Aorta (tissue), 5 donors: ENCODE measurements at regions not wholly inside any gene's neighbourhood (a gene's known extent, or its start where the extent isn't known, plus 50 kb on each side); places are given as distances from the start of the nearest gene placed in this dataset.

Source experiments
- ATAC-seq: fragments of 200-7000 bp; cut with Tn5 transposase; one replicate; pipeline ENCODE4 v1.9.1; 2022; ENCODE audit warnings: moderate library complexity; ENCODE audit not compliant: low FRiP score
- DNase-seq, 2 donors: peaks; one replicate each; pipeline ENCODE4 v3.0.0-alpha.2; 2020
- H3K27ac ChIP-seq, 2 donors: one replicate each; pipeline ENCODE4 v1.5.1; 2013; ENCODE audit warnings: low read length in 2 of 2, mild to moderate bottlenecking in 2 of 2, moderate library complexity in 2 of 2, control low read depth in 1 of 2, inconsistent platforms in 1 of 2, low read depth in 1 of 2
- H3K27me3 ChIP-seq, 2 donors: one replicate each; pipeline ENCODE4 v1.6.1; 2013; ENCODE audit warnings: control low read depth in 1 of 2, low read length in 1 of 2, mild to moderate bottlenecking in 1 of 2, moderate library complexity in 1 of 2; ENCODE audit not compliant: insufficient read depth in 2 of 2, control insufficient read depth in 1 of 2
- H3K36me3 ChIP-seq, 2 donors: one replicate each; pipeline ENCODE4 v1.6.1; 2013; ENCODE audit warnings: control low read depth in 1 of 2, low read length in 1 of 2, mild to moderate bottlenecking in 1 of 2; ENCODE audit not compliant: insufficient read depth in 2 of 2, control insufficient read depth in 1 of 2
- H3K4me1 ChIP-seq, 2 donors: one replicate each; pipeline ENCODE4 v1.6.1; 2013; ENCODE audit warnings: low read length in 2 of 2, control low read depth in 1 of 2, mild to moderate bottlenecking in 1 of 2, moderate library complexity in 1 of 2; ENCODE audit not compliant: insufficient read depth in 2 of 2, control insufficient read depth in 1 of 2
- H3K4me3 ChIP-seq, 2 donors: one replicate each; pipeline ENCODE4 v1.5.1; 2013; ENCODE audit warnings: low read length in 2 of 2, control low read depth in 1 of 2, mild to moderate bottlenecking in 1 of 2
- H3K9me3 ChIP-seq: one replicate; pipeline ENCODE4 v1.6.1; 2013; ENCODE audit warnings: mild to moderate bottlenecking, low read length; ENCODE audit not compliant: control insufficient read depth
- WGBS, 2 donors: extraction: QIAGEN DNeasy Blood & Tissue Kit; methylation state at CpG; one replicate each; pipeline ENCODE4 v1.1.7; 2013; 5-methylcytosine and 5-hydroxymethylcytosine counted together
- intact Hi-C, 2 donors: fragments of 100-400 bp; cut with DNase I; formaldehyde crosslinking; loops; one replicate each; pipeline versions ENCODE4 v1.14.2 to v1.15.0; 2022
- donor health status: healthy with polysubstance abuse.
- donor health status: Bipolar disorder and iron deficiency.
- donor health status: DM: no; HTN: no; CAD: no.
- donor health status: DM: no; HTN: no; CAD: no.
- donor health status: DM: yes; HTN: yes; CAD: no.

DNA sequence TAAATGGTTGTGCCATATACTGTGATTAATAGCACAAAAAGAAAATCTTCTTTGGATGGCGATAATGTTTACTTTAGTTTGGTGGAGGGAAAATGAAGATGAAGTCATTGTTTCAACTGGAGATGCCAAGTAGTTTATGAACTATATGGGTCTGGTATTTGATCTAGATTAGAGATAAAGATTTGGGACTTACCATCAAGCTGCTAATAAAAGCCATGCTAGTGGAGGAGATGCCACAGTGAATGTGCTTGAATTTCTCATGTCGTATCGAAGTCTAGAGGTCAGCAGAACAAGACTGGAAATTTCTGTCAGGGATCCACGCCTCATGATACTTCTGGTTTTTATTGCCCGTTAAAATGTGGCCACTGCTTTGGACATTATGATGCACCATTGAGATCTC, 742.0 kb downstream of the NCAM2 start:
- 60 to 67% methylated on average over 5 of the region's 5 CpGs for WGBS, 2 donors
- peaks cover 1% of the 10 kb centered on the region for H3K9me3 ChIP-seq
- H3K4me3 ChIP-seq: no peak overlapping the region
- H3K27ac ChIP-seq: no peak overlapping the region
- H3K27me3 ChIP-seq: no peaks in the 10 kb centered on the region
- H3K4me1 ChIP-seq: no peaks in the 10 kb centered on the region
- no peak for ATAC-seq
- H3K36me3 ChIP-seq: no peaks in the 10 kb centered on the region
- DNase-seq: no peak
- intact Hi-C loops: no loop called here

DNA sequence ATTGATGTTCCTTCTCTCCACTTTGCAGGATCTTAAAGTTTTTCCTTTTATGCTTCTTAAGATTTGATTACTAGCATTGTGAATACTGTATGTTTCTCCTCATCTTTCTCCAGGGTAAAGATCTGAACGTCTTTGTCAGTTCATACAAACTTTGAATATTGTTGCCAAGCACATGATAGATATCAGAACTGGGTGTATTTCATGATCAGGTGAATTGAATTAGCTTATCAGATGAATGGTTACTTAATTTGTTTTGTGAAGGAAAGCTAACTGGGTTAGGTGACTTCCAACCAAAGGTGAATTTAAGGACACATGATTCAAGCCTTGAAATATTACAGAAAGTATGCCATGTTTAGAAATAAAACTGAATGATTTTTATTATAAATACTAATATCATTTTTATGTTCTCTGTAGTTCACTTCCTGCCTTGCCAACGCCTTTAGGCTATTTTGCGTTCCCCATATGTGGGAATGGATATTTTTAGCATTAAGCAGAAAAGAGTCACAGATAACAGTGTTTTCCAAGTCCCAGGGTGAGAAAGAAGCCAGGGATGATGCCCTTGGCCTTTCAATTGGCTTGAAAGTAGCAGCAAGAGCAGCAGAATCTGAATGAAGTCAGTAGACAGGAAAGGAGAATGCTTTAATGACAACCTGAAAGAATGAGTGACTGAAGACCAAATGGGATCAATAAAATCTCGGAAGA, 752.1 kb downstream of the NCAM2 start:
- Histone ChIP-seq H3K27me3 (no peaks in the 10 kb centered on the region), H3K36me3 (no peaks in the 10 kb centered on the region), H3K4me1 (no peaks in the 10 kb centered on the region), H3K4me3 (no peak overlapping the region), H3K9me3 (no peaks in the 10 kb centered on the region), H3K27ac (no peak overlapping the region)
- ATAC-seq: no peak
- whole genome bisulfite sequencing, 2 donors: 35 to 40% methylated on average over 4 of the region's 4 CpGs
- intact Hi-C loops: no loop called here
- no peak for DNase-seq

DNA sequence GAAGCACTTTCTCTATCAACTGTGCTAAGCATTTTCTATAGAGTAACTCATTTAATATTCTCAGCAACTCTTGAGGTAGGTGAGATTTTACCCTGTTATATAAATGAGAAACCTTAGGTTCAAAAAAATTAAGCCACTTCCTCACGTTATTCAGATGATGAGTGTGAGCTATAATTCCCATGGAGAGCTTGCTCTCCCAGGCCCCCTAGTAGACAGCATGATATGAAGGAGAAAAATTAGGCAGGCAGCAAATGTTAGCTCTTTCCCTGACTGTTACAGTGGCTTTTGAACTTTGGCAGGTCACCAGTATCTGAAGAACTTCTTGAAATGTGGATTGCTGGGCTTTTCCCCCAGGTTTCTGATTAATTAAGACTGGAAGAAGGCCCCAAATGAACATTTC, 753.1 kb downstream of the NCAM2 start:
- Histone ChIP-seq H3K9me3 (no peaks in the 10 kb centered on the region), H3K27me3 (no peaks in the 10 kb centered on the region), H3K4me3 (no peak overlapping the region), H3K4me1 (no peaks in the 10 kb centered on the region), H3K27ac (no peak overlapping the region), H3K36me3 (no peaks in the 10 kb centered on the region)
- 31 to 45% methylated on average over 1 of the region's 1 CpG for WGBS, 2 donors
- DNase-seq (no peak), ATAC-seq (no peak)
- intact Hi-C loops: no loop called here

DNA sequence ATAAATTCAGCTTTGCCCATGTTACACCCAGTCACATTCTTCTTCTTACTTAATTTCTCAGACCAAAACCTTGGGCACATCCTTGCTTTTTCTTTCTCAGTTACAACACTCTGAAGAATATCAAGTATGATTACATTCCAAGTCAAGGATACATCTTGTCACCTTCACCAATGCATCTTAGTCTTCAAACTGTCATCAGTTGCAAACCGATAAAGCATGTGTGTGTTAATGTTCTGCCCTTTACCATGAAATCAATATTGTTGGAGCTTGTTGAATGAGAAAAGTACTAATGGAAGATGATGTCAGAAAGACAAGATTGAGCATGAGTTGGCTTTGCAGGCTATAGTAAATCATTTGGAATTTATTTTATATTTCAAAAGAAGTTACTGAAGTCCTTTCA, 764.6 kb downstream of the NCAM2 start:
- H3K36me3 ChIP-seq: no peaks in the 10 kb centered on the region
- no peaks in the 10 kb centered on the region for H3K27me3 ChIP-seq
- DNase-seq (no peak), ATAC-seq (no peak)
- no peak overlapping the region for H3K27ac ChIP-seq
- H3K9me3 ChIP-seq: no peaks in the 10 kb centered on the region
- WGBS, 2 donors: 31 to 32% methylated on average over 1 of the region's 1 CpG
- no peak overlapping the region for H3K4me3 ChIP-seq
- intact Hi-C loops: no loop called here
- no peaks in the 10 kb centered on the region for H3K4me1 ChIP-seq

DNA sequence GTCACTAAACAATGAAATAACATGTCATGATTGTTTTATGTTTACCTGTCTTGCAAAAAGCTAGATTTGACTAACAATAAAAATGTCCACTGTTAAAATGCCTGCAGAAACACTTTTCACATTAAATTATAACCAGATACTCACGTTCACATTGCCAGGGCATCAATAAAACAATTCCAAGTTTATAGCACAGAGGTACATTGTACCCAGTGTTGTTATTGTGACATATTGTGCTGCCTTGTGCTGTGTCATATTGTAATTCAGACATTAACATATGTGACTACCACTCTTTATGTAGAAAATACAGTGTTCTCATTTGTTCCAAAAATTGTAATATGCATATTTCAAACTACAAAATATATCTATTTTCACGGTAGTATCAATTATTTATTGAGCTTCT, 766.1 kb downstream of the NCAM2 start:
- Histone ChIP-seq H3K36me3 (no peaks in the 10 kb centered on the region), H3K4me1 (no peaks in the 10 kb centered on the region), H3K9me3 (no peaks in the 10 kb centered on the region), H3K27me3 (no peaks in the 10 kb centered on the region), H3K27ac (no peak overlapping the region), H3K4me3 (no peak overlapping the region)
- ATAC-seq (no peak), DNase-seq (no peak)
- intact Hi-C loops: no loop called here
- WGBS, 2 donors: 71 to 72% methylated on average over 2 of the region's 2 CpGs

DNA sequence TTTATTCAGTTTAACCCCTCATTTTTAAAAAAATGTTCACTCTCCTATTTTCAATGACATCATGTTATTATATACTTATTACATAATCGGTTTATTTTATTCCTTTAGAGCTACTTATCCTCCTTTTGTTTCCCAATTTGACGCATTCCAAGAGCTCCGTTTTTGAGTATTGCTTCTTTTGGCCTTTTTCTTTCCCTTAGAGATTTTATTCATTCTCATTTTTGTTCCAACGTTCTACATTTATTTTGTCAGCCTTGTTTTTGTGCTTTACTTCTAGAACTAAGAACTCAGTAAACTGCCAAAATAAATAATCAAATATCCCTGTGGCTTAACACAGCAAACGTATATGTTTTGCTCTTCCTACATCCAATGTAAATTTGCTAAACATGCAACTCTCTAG, 769.1 kb downstream of the NCAM2 start:
- no peaks in the 10 kb centered on the region for H3K36me3 ChIP-seq
- H3K27ac ChIP-seq: no peak overlapping the region
- DNase-seq (no peak), ATAC-seq (no peak)
- H3K4me3 ChIP-seq: no peak overlapping the region
- H3K4me1 ChIP-seq: no peaks in the 10 kb centered on the region
- intact Hi-C loops: no loop called here
- H3K27me3 ChIP-seq: no peaks in the 10 kb centered on the region
- H3K9me3 ChIP-seq: no peaks in the 10 kb centered on the region
- WGBS, 2 donors: 59 to 60% methylated on average over 5 of the region's 5 CpGs

DNA sequence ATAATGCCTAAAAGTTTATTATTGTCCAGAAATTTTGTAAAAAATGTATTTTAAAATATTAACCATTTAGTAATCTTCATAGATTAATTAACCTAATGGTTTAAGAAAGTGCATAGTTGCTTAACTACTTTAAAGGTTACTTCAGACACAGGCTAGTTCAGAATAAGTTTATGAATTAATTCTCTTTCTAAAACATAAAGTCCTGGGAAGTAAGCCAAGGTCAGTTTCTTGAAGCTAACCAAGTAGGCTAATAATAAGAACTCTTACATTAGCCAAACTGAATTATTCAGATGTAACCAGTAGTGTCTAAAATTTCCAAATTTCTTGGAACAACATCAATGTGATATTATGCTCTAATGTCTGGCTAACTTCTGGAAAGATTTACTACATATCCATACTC, 790.4 kb downstream of the NCAM2 start:
- no peaks in the 10 kb centered on the region for H3K27me3 ChIP-seq
- no peaks in the 10 kb centered on the region for H3K9me3 ChIP-seq
- H3K4me3 ChIP-seq: no peak overlapping the region
- no peak for ATAC-seq
- H3K36me3 ChIP-seq: no peaks in the 10 kb centered on the region
- no peak overlapping the region for H3K27ac ChIP-seq
- DNase-seq: no peak
- intact Hi-C loops: no loop called here
- no peaks in the 10 kb centered on the region for H3K4me1 ChIP-seq

DNA sequence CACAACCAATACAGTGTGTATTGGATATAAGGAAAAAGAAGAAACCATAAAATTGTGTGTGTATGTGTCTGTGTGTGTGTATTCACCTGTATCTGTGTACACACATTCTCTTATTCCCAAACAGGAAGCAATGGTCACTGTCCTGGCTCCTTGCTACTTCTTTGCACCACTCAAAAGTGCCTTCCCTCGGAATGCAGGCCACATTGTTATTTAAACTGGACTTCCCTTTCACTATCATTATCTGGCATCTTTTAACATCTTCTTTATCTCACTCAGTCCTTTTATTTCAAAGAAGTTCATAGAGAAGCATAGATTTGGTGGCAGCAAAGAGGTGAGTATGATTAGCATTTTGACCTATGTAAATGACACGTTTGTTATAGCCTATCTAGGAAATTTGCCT, 803.7 kb downstream of the NCAM2 start:
- Histone ChIP-seq H3K27ac (no peak overlapping the region), H3K27me3 (no peaks in the 10 kb centered on the region), H3K36me3 (no peaks in the 10 kb centered on the region), H3K9me3 (no peaks in the 10 kb centered on the region), H3K4me3 (no peak overlapping the region), H3K4me1 (no peaks in the 10 kb centered on the region)
- 37 to 54% methylated on average over 2 of the region's 2 CpGs for WGBS, 2 donors
- ATAC-seq: no peak
- no peak for DNase-seq
- intact Hi-C loops: no loop called here

DNA sequence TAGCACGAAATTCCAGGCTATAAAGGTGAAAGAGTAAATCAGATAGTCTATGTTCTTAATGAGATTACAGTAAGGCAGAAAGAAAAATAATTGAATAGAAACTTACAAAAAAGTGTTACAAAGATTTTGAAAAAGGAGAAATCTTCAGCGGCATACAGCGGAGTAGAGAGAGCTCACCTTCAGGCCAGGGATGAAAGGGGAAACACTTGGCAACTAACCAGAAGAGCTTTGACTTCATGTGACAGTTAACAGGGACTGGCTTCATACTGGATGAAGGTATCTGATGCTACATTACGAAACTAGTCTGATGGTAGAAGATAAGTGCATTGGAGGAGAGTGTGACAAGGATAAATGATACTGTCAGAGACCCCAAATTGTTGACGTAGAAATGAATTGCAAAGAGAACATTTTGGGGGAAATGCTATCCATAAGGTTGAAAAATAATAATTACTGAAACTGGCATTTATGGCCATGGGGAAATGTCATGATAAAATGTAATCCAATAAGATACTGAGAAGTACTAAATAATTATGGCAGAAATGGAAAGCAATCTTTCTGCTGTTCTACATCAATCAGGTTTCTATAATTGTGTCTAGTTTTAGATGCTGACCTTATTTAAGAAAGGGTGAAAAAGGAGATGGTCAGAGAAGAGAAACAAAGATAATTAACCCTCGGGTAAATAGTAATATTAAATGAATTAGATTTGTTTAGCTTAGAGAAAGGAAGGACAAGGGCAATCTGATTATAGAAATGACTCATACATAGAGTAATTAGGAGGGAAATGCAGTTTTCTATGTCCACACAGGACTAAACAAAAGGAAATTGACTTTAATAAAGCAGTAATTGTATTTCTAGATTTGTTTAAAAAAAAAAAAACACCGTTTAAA, 808.7 kb downstream of the NCAM2 start:
- intact Hi-C loops: no loop called here
- Histone ChIP-seq H3K36me3 (no peaks in the 10 kb centered on the region), H3K27me3 (no peaks in the 10 kb centered on the region), H3K4me3 (no peak overlapping the region), H3K9me3 (no peaks in the 10 kb centered on the region), H3K27ac (no peak overlapping the region), H3K4me1 (no peaks in the 10 kb centered on the region)
- no peak for ATAC-seq
- WGBS, 2 donors: 59 to 72% methylated on average over 7 of the region's 7 CpGs
- DNase-seq: no peak
